Stimulated activated naive B cell treated with anti-CD40 and anti-IgM and Interleukin-4, amounts not matched to agents 10 μg/mL and 1 μg/mL and 100 μg/mL, for 72 hours (primary cell): ENCODE measurements at regions not wholly inside any gene's neighbourhood (a gene's known extent, or its start where the extent isn't known, plus 50 kb on each side); places are given as distances from the start of the nearest gene placed in this dataset.

ENCODE experiments used
- ATAC-seq, 2 donors: fragments of 150-1000 bp; cut with Tn5 transposase; replicated peaks; 2 replicates each; pipeline ENCODE4 v1.10.0; 2021; ENCODE audit warnings: moderate library complexity in 1 of 2
- DNase-seq: peaks from one replicate; pipeline ENCODE4 v3.0.0; 2021
- H3K27ac Mint-ChIP-seq: one replicate; pipeline ENCODE4 v1.8.0; 2022; ENCODE audit warnings: mild to moderate bottlenecking, mixed read lengths
- H3K27me3 Mint-ChIP-seq, 2 donors: one replicate each; pipeline ENCODE4 v1.8.0; 2022; ENCODE audit warnings: mixed read lengths in 2 of 2
- H3K36me3 Mint-ChIP-seq, 2 donors: one replicate each; pipeline ENCODE4 v1.8.0; 2022; ENCODE audit warnings: mixed read lengths in 2 of 2, mild to moderate bottlenecking in 1 of 2
- H3K4me1 Mint-ChIP-seq, 2 donors: one replicate each; pipeline ENCODE4 v1.8.0; 2022; ENCODE audit warnings: mixed read lengths in 2 of 2, mild to moderate bottlenecking in 1 of 2
- H3K4me3 Mint-ChIP-seq, 2 donors: one replicate each; pipeline ENCODE4 v1.8.0; 2022; ENCODE audit warnings: mild to moderate bottlenecking in 2 of 2, mixed read lengths in 2 of 2, moderate library complexity in 1 of 2
- H3K9me3 Mint-ChIP-seq, 2 donors: one replicate each; pipeline ENCODE4 v1.8.0; 2022; ENCODE audit warnings: mixed read lengths in 2 of 2, mild to moderate bottlenecking in 1 of 2

DNA sequence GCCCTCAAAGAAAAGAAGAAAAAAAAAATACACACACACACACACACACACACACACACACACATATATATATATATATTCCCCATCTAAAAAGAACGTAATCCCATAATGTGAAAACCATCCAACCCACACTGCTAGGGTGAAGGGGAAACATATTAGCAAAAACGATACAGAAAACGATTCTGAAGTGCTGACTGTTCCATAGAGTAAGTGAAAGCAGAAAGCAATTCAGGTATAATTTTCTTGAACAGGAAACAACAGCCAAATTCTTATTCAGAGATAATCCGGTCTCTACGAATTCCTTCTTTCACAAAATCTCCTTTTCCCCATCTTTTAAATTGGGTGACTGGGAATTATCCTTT lies 393.5 kb downstream of the NOVA1 start:
- Mint-ChIP-seq H3K9me3 (peaks cover 0 to 1% of the 10 kb centered on the region in 2 donors), H3K4me3 (no peak overlapping the region)

GRCh38 chr14:26200687-26201086 lies 397.1 kb downstream of the NOVA1 start:
- H3K4me1 Mint-ChIP-seq: no peaks in the 10 kb centered on the region
- ATAC-seq (no peak), DNase-seq (no peak)
- no peak overlapping the region for H3K27ac Mint-ChIP-seq
- peaks cover 17 to 30% of the 10 kb centered on the region in 2 donors for H3K27me3 Mint-ChIP-seq
- peaks cover 0 to 3% of the 10 kb centered on the region in 2 donors for H3K36me3 Mint-ChIP-seq
- H3K9me3 Mint-ChIP-seq: no peaks in the 10 kb centered on the region
- H3K4me3 Mint-ChIP-seq: no peak overlapping the region

More for the DNA sequence above, 393.5 kb downstream of the NOVA1 start:
- H3K4me1 Mint-ChIP-seq: no peaks in the 10 kb centered on the region
- no peak overlapping the region for H3K27ac Mint-ChIP-seq
- no peak for ATAC-seq
- no peak for DNase-seq
- H3K36me3 Mint-ChIP-seq: peaks cover 0 to 3% of the 10 kb centered on the region in 2 donors
- H3K27me3 Mint-ChIP-seq: peaks cover 29 to 50% of the 10 kb centered on the region in 2 donors

DNA sequence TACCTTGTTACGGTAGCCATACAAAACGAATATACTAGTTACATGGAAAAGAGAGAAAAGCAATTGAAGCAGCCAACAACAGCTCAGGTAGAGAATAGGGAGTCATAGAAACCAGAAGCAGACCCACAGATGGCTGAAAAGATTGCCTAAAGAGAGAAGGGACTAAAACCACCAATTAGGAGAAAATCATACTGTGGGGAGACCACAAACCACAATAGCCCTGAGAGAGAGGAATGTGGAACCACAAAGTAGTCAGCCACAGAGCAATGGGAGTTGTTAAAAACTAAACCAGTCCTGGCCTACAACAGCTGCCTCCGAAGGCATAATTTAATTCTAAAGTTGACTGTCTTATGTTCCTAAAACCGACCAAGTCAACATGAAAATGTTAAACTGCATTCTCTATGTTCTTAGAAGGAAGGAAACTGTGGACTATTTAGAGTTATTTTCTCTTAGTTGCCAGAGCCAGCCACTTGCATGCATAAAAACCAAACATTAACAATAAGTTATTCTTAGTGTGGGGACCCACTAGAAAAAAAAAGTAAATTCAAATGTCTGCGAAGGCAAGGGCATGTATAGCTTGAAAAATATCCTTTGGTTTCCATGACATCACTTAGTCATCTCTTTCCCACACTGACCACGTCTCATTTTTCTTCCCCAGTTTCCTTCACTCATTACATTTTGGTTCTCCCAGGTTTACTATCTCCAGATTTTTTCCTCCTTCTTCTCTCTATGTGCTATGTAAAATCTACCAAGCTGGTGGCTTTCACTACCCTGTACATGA lies 398.1 kb downstream of the NOVA1 start:
- DNase-seq: no peak
- Mint-ChIP-seq H3K27me3 (peaks cover 17 to 24% of the 10 kb centered on the region in 2 donors), H3K9me3 (no peaks in the 10 kb centered on the region), H3K4me1 (no peaks in the 10 kb centered on the region), H3K4me3 (no peak overlapping the region), H3K27ac (no peak overlapping the region), H3K36me3 (peaks cover 0 to 3% of the 10 kb centered on the region in 2 donors)
- peak in 1 of 2 donors; percentile 33 for ATAC-seq

GRCh38 chr14:26199096-26199495 lies 398.7 kb downstream of the NOVA1 start:
- H3K4me1 Mint-ChIP-seq: no peaks in the 10 kb centered on the region
- DNase-seq (no peak), ATAC-seq (no peak)
- peaks cover 0 to 3% of the 10 kb centered on the region in 2 donors for H3K36me3 Mint-ChIP-seq
- H3K27ac Mint-ChIP-seq: no peak overlapping the region
- no peaks in the 10 kb centered on the region for H3K9me3 Mint-ChIP-seq
- H3K27me3 Mint-ChIP-seq: peaks cover 14 to 17% of the 10 kb centered on the region in 2 donors
- H3K4me3 Mint-ChIP-seq: no peak overlapping the region

- DNase-seq (no peak), ATAC-seq (no peak)
- Mint-ChIP-seq H3K36me3 (no peaks in the 10 kb centered on the region), H3K27me3 (no peaks in the 10 kb centered on the region), H3K4me1 (no peaks in the 10 kb centered on the region), H3K9me3 (peaks cover 6% of the 10 kb centered on the region in 2 donors), H3K27ac (no peak overlapping the region), H3K4me3 (no peak overlapping the region)
Observed at GRCh38 chr14:26194816-26195215, 403.0 kb downstream of the NOVA1 start.

DNA sequence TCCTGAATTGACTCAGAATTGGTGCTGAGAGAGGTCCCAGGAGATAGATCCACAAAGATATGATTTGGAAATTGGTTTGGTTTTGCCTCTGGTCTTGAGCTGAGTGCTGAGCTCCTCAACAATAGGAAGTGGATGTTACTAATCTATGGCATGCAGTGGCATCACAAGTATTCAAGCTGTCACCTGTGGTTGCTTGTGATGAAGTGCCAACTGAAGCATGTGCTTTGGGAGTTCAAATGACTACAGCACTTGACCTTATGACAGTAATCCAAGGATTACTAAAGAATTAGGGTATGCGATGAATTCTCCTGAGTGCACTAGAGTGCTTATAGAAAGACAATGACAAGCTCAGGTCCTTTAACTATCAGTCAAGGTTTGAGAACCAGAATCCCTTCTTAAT lies 406.2 kb downstream of the NOVA1 start:
- no peak overlapping the region for H3K4me3 Mint-ChIP-seq
- peaks cover 6% of the 10 kb centered on the region in 2 donors for H3K9me3 Mint-ChIP-seq
- ATAC-seq (no peak), DNase-seq (no peak)
- H3K27me3 Mint-ChIP-seq: no peaks in the 10 kb centered on the region
- H3K27ac Mint-ChIP-seq: no peak overlapping the region
- H3K36me3 Mint-ChIP-seq: no peaks in the 10 kb centered on the region
- no peaks in the 10 kb centered on the region for H3K4me1 Mint-ChIP-seq

- H3K4me1 Mint-ChIP-seq: no peaks in the 10 kb centered on the region
- H3K4me3 Mint-ChIP-seq: no peak overlapping the region
- H3K36me3 Mint-ChIP-seq: no peaks in the 10 kb centered on the region
- H3K27me3 Mint-ChIP-seq: no peaks in the 10 kb centered on the region
- H3K9me3 Mint-ChIP-seq: peaks cover 6% of the 10 kb centered on the region in 2 donors
- ATAC-seq (no peak), DNase-seq (no peak)
- no peak overlapping the region for H3K27ac Mint-ChIP-seq
Observed at GRCh38 chr14:26191123-26191522, 406.7 kb downstream of the NOVA1 start.

GRCh38 chr14:26190646-26191045 lies 407.2 kb downstream of the NOVA1 start:
- H3K4me1 Mint-ChIP-seq: no peaks in the 10 kb centered on the region
- peaks cover 6% of the 10 kb centered on the region in 2 donors for H3K9me3 Mint-ChIP-seq
- DNase-seq: no peak
- no peak overlapping the region for H3K4me3 Mint-ChIP-seq
- no peak for ATAC-seq
- no peak overlapping the region for H3K27ac Mint-ChIP-seq
- H3K27me3 Mint-ChIP-seq: no peaks in the 10 kb centered on the region
- no peaks in the 10 kb centered on the region for H3K36me3 Mint-ChIP-seq

DNA sequence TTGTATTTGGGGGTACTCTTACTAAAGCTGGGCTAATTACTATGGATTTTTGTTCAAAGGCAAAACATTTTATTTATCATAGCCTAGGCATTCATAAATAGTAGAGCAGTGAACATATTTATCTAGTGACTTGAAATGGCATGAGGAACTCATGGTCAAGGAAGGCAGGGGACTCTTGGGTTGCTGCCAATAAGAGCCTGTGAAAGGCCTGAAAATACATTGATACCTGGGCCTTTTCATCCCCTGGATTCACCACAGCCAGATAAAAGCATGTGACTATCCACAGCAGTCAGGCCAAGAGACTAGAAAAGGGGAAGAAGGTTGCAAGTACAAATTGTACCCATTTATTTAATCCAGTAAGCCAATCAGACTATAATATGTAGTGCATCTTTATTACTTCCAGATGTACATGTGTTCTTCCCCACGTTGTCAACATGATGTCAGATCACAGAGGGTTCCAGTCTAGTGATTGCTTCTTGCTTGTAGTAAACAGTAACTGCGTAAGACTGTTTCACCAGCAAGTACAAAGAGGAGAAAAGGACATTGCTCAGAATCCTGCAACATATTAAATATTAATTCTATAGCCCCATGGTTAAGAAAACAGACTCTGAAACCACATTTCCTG lies 409.7 kb downstream of the NOVA1 start:
- Mint-ChIP-seq H3K4me1 (no peaks in the 10 kb centered on the region), H3K36me3 (no peaks in the 10 kb centered on the region), H3K9me3 (peaks cover 2 to 5% of the 10 kb centered on the region in 2 donors), H3K27ac (no peak overlapping the region), H3K27me3 (no peaks in the 10 kb centered on the region), H3K4me3 (no peak overlapping the region)
- ATAC-seq (no peak), DNase-seq (no peak)

DNA sequence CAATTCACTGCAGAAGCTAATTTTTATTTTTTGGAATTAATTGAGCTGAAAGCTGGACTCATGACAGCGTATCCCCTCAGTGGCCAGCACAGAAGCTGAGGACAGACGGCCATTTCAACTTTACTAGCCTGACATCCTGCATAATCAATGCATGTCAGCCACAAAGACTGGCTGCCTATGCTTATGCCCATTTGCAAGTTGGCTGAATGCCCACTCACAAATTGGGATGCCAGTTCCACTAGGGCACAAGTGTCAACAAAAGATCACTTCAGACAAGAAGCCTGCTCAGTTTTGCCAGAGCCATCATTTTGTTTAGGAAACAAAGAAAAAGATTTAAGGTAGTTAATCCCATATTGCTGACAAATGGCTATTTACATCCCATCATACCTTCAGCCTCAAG lies 417.6 kb downstream of the NOVA1 start:
- H3K4me1 Mint-ChIP-seq: no peaks in the 10 kb centered on the region
- ATAC-seq (no peak), DNase-seq (no peak)
- H3K4me3 Mint-ChIP-seq: no peak overlapping the region
- H3K9me3 Mint-ChIP-seq: peaks cover 0 to 3% of the 10 kb centered on the region in 2 donors
- H3K36me3 Mint-ChIP-seq: no peaks in the 10 kb centered on the region
- H3K27me3 Mint-ChIP-seq: no peaks in the 10 kb centered on the region
- no peak overlapping the region for H3K27ac Mint-ChIP-seq

DNA sequence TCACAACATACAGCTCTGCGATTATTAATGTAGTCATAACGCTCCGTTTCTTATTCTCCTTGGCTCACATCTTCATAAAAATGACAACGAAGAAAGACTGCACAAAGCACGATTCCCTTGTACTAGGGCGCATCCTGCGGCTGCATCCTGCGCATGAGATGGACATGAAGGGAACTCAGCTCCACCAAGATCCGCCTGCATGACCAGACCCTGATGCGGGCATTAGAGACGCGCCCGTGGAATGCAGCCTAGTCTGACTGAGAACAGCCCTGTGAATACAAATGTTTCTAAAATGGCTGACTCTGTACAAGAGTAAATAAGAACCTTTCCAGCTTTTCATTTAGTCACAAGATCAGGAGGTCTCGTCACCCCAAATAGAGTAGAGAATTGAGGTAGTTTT lies 422.2 kb downstream of the NOVA1 start:
- no peak overlapping the region for H3K27ac Mint-ChIP-seq
- ATAC-seq (no peak), DNase-seq (no peak)
- no peak overlapping the region for H3K4me3 Mint-ChIP-seq
- no peaks in the 10 kb centered on the region for H3K9me3 Mint-ChIP-seq
- H3K36me3 Mint-ChIP-seq: no peaks in the 10 kb centered on the region
- no peaks in the 10 kb centered on the region for H3K27me3 Mint-ChIP-seq
- no peaks in the 10 kb centered on the region for H3K4me1 Mint-ChIP-seq

GRCh38 chr14:26174395-26174794 lies 423.4 kb downstream of the NOVA1 start:
- Mint-ChIP-seq H3K4me3 (no peak overlapping the region), H3K4me1 (no peaks in the 10 kb centered on the region), H3K9me3 (no peaks in the 10 kb centered on the region), H3K36me3 (no peaks in the 10 kb centered on the region), H3K27me3 (no peaks in the 10 kb centered on the region), H3K27ac (no peak overlapping the region)
- DNase-seq (no peak), ATAC-seq (no peak)

DNA sequence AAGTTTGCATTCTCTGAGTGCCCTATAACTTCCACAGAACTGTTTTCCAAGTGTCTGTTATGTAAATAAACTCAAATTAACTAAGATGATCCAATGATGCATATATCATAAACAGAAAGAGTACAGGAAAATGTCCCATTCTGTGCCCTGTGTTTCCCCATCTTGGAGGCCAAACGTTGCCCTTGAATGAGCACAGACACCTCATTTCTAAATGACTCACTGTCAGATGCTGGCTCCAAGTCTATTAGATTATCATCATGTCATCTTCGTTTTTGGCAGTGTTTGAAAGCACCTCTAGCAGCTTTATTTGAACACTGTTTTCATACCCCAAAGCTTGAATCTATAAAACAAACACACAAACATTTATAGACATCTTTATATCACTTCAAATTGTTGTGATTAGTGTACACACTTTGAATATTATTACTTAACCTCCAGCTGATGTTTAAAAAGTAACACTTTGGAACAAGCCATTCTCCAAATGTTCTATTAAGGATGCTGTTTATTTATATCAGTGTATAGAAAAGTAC lies 424.2 kb downstream of the NOVA1 start:
- H3K27me3 Mint-ChIP-seq: no peaks in the 10 kb centered on the region
- H3K9me3 Mint-ChIP-seq: no peaks in the 10 kb centered on the region
- H3K4me1 Mint-ChIP-seq: no peaks in the 10 kb centered on the region
- no peak for DNase-seq
- ATAC-seq: no peak
- H3K4me3 Mint-ChIP-seq: no peak overlapping the region
- H3K27ac Mint-ChIP-seq: no peak overlapping the region
- no peaks in the 10 kb centered on the region for H3K36me3 Mint-ChIP-seq

- H3K36me3 Mint-ChIP-seq: no peaks in the 10 kb centered on the region
- no peaks in the 10 kb centered on the region for H3K4me1 Mint-ChIP-seq
- no peak for ATAC-seq
- DNase-seq: no peak
- H3K27ac Mint-ChIP-seq: no peak overlapping the region
- no peak overlapping the region for H3K4me3 Mint-ChIP-seq
- no peaks in the 10 kb centered on the region for H3K27me3 Mint-ChIP-seq
- H3K9me3 Mint-ChIP-seq: no peaks in the 10 kb centered on the region
Observed at GRCh38 chr14:26172396-26172795, 425.4 kb downstream of the NOVA1 start.

DNA sequence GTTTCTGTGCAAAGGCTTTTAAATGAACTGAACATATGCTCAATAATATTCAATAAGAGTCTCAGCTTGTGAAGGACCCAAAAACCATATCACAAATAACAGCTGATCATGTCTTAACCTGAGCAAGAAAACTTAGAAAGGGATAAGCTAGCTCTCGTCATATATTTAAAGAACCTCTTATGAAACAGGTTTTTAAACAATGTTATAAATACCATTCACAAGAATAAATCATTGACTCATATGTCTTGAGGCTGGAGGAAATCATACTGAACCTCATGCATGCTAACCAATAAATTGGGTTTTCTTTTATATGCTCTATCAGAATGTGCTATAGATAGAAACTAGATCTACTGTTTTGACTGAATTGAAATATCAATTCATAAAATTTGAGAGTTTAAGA lies 426.9 kb downstream of the NOVA1 start:
- no peaks in the 10 kb centered on the region for H3K27me3 Mint-ChIP-seq
- no peak overlapping the region for H3K4me3 Mint-ChIP-seq
- no peak for ATAC-seq
- no peak overlapping the region for H3K27ac Mint-ChIP-seq
- DNase-seq: no peak
- no peaks in the 10 kb centered on the region for H3K4me1 Mint-ChIP-seq
- H3K36me3 Mint-ChIP-seq: no peaks in the 10 kb centered on the region
- no peaks in the 10 kb centered on the region for H3K9me3 Mint-ChIP-seq
